H1 (cell line): ENCODE measurements at regions not wholly inside any gene's neighbourhood (a gene's known extent, or its start where the extent isn't known, plus 50 kb on each side); places are given as distances from the start of the nearest gene placed in this dataset.

Source experiments
- JUN ChIP-seq: IDR thresholded peaks from 2 replicates; pipeline ENCODE4 v1.6.1; 2011; ENCODE audit warnings: low read depth, mild to moderate bottlenecking, improper control_type of control experiment, low read length
- RXRA ChIP-seq: IDR thresholded peaks from 2 replicates; pipeline ENCODE4 v1.6.1; 2011; ENCODE audit warnings: low read depth, mild to moderate bottlenecking, low read length, moderate library complexity; ENCODE audit not compliant: insufficient read depth
- SUZ12 ChIP-seq: fragments of 200-600 bp; sonication (generic); IDR thresholded peaks from 2 replicates; pipeline ENCODE4 v1.6.1; 2012; ENCODE audit warnings: mild to moderate bottlenecking, inconsistent platforms, low read length, moderate library complexity, mixed read lengths
- TF ChIP-seq, protein P1 (sequence below): fragments of 300-600 bp; sonication (generic); IDR thresholded peaks from 2 replicates; pipeline ENCODE4 v1.7.1; 2012; ENCODE audit warnings: low read length, moderate library complexity, mild to moderate bottlenecking, inconsistent platforms; ENCODE audit not compliant: insufficient replicate concordance
- TF ChIP-seq, protein P2 (sequence below): IDR thresholded peaks from 2 replicates; pipeline ENCODE4 v1.6.1; 2011; ENCODE audit warnings: low read depth, mild to moderate bottlenecking, low read length; ENCODE audit not compliant: insufficient read depth

- TF ChIP-seq, protein P1, sequence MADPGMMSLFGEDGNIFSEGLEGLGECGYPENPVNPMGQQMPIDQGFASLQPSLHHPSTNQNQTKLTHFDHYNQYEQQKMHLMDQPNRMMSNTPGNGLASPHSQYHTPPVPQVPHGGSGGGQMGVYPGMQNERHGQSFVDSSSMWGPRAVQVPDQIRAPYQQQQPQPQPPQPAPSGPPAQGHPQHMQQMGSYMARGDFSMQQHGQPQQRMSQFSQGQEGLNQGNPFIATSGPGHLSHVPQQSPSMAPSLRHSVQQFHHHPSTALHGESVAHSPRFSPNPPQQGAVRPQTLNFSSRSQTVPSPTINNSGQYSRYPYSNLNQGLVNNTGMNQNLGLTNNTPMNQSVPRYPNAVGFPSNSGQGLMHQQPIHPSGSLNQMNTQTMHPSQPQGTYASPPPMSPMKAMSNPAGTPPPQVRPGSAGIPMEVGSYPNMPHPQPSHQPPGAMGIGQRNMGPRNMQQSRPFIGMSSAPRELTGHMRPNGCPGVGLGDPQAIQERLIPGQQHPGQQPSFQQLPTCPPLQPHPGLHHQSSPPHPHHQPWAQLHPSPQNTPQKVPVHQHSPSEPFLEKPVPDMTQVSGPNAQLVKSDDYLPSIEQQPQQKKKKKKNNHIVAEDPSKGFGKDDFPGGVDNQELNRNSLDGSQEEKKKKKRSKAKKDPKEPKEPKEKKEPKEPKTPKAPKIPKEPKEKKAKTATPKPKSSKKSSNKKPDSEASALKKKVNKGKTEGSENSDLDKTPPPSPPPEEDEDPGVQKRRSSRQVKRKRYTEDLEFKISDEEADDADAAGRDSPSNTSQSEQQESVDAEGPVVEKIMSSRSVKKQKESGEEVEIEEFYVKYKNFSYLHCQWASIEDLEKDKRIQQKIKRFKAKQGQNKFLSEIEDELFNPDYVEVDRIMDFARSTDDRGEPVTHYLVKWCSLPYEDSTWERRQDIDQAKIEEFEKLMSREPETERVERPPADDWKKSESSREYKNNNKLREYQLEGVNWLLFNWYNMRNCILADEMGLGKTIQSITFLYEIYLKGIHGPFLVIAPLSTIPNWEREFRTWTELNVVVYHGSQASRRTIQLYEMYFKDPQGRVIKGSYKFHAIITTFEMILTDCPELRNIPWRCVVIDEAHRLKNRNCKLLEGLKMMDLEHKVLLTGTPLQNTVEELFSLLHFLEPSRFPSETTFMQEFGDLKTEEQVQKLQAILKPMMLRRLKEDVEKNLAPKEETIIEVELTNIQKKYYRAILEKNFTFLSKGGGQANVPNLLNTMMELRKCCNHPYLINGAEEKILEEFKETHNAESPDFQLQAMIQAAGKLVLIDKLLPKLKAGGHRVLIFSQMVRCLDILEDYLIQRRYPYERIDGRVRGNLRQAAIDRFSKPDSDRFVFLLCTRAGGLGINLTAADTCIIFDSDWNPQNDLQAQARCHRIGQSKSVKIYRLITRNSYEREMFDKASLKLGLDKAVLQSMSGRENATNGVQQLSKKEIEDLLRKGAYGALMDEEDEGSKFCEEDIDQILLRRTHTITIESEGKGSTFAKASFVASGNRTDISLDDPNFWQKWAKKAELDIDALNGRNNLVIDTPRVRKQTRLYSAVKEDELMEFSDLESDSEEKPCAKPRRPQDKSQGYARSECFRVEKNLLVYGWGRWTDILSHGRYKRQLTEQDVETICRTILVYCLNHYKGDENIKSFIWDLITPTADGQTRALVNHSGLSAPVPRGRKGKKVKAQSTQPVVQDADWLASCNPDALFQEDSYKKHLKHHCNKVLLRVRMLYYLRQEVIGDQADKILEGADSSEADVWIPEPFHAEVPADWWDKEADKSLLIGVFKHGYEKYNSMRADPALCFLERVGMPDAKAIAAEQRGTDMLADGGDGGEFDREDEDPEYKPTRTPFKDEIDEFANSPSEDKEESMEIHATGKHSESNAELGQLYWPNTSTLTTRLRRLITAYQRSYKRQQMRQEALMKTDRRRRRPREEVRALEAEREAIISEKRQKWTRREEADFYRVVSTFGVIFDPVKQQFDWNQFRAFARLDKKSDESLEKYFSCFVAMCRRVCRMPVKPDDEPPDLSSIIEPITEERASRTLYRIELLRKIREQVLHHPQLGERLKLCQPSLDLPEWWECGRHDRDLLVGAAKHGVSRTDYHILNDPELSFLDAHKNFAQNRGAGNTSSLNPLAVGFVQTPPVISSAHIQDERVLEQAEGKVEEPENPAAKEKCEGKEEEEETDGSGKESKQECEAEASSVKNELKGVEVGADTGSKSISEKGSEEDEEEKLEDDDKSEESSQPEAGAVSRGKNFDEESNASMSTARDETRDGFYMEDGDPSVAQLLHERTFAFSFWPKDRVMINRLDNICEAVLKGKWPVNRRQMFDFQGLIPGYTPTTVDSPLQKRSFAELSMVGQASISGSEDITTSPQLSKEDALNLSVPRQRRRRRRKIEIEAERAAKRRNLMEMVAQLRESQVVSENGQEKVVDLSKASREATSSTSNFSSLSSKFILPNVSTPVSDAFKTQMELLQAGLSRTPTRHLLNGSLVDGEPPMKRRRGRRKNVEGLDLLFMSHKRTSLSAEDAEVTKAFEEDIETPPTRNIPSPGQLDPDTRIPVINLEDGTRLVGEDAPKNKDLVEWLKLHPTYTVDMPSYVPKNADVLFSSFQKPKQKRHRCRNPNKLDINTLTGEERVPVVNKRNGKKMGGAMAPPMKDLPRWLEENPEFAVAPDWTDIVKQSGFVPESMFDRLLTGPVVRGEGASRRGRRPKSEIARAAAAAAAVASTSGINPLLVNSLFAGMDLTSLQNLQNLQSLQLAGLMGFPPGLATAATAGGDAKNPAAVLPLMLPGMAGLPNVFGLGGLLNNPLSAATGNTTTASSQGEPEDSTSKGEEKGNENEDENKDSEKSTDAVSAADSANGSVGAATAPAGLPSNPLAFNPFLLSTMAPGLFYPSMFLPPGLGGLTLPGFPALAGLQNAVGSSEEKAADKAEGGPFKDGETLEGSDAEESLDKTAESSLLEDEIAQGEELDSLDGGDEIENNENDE: no peak
- no peak for TF ChIP-seq RXRA
- TF ChIP-seq SUZ12: no peak
- TF ChIP-seq, protein P2, sequence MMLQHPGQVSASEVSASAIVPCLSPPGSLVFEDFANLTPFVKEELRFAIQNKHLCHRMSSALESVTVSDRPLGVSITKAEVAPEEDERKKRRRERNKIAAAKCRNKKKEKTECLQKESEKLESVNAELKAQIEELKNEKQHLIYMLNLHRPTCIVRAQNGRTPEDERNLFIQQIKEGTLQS: no peak
- no peak for TF ChIP-seq JUN
Measured at GRCh38 chr6:105561486-105561885, 158.6 kb upstream of the PREP start (continued).
